B cell (primary cell): ENCODE measurements at regions not wholly inside any gene's neighbourhood (a gene's known extent, or its start where the extent isn't known, plus 50 kb on each side); places are given as distances from the start of the nearest gene placed in this dataset.

Source experiments
- ATAC-seq: fragments of 200-7000 bp; cut with Tn5 transposase; one replicate; pipeline ENCODE4 v1.10.0; 2021; ENCODE audit warnings: low read depth, mild to moderate bottlenecking, moderate number of reproducible peaks, moderate library complexity
- CTCF ChIA-PET: fragments of 350-600 bp; sonication (Branson Sonifier 250); formaldehyde crosslinking; loops from one replicate; lab custom pipeline; 2021; ENCODE audit warnings: antibody characterized with exemption, inconsistent platforms; lab: Charles Lee
- POLR2A ChIA-PET: fragments of 350-600 bp; sonication (Branson Sonifier 250); formaldehyde crosslinking; loops from one replicate; lab custom pipeline; 2021; ENCODE audit warnings: antibody characterized with exemption; lab: Charles Lee
- DNase-seq: peaks from one replicate; pipeline ENCODE4 v3.0.0; 2013
- H2AFZ ChIP-seq: 2 replicates; pipeline ENCODE4 v1.6.1; 2012; ENCODE audit warnings: mild to moderate bottlenecking, low read depth, low read length; ENCODE audit not compliant: insufficient read depth, poor library complexity, severe bottlenecking
- H3K27ac ChIP-seq, 2 donors: 1 replicate in 1 of 2; 2 replicates in 1 of 2; pipeline ENCODE4 v1.5.1; 2012 to 2013; ENCODE audit warnings: low read length in 2 of 2, mild to moderate bottlenecking in 2 of 2, moderate library complexity in 1 of 2
- H3K27me3 ChIP-seq, 4 experiments: fragments of 200-600 bp in 1 of 4; sonication (generic) in 1 of 4; replicated peaks in 1 of 4; 1 replicate in 2 of 4; 2 replicates in 2 of 4; pipeline versions ENCODE4 v1.6.1 to v1.7.0; 2013 to 2016; ENCODE audit warnings: low read length in 3 of 4, mild to moderate bottlenecking in 2 of 4, mixed read lengths in 1 of 4, moderate library complexity in 1 of 4; ENCODE audit not compliant: insufficient read depth in 4 of 4, control insufficient read depth in 3 of 4; ENCODE audit errors: control extremely low read depth in 1 of 4
- H3K36me3 ChIP-seq, 2 experiments: replicated peaks in 1 of 2; 1 replicate in 1 of 2; 2 replicates in 1 of 2; pipeline versions ENCODE4 v1.6.1 to v1.7.1; 2013; ENCODE audit warnings: low read length in 1 of 2; ENCODE audit not compliant: insufficient read depth in 2 of 2, control insufficient read depth in 1 of 2; ENCODE audit errors: control extremely low read depth in 1 of 2, extremely low read depth in 1 of 2
- H3K4me1 ChIP-seq, 2 donors: fragments of 200-600 bp in 1 of 2; sonication (generic) in 1 of 2; 1 replicate in 1 of 2; 2 replicates in 1 of 2; pipeline versions ENCODE4 v1.5.1 to v1.6.1; 2013 to 2017; ENCODE audit warnings: low read length in 2 of 2; ENCODE audit not compliant: control insufficient read depth in 2 of 2, insufficient read depth in 2 of 2
- H3K4me2 ChIP-seq: replicated peaks from 2 replicates; pipeline ENCODE3; 2012; ENCODE audit warnings: mild to moderate bottlenecking, low read depth, low read length; ENCODE audit not compliant: poor library complexity, severe bottlenecking
- H3K4me3 ChIP-seq, 5 experiments: fragments of 200-600 bp in 1 of 5; sonication (generic) in 1 of 5; 1 replicate in 3 of 5; 2 replicates in 2 of 5; pipeline versions ENCODE4 v1.5.1 to v1.7.0; 2011 to 2016; ENCODE audit warnings: low read length in 4 of 5, mild to moderate bottlenecking in 4 of 5, low read depth in 2 of 5, control low read depth in 1 of 5, moderate library complexity in 1 of 5; ENCODE audit not compliant: insufficient read depth in 1 of 5; ENCODE audit errors: control extremely low read depth in 1 of 5, extremely low read depth in 1 of 5
- H3K79me2 ChIP-seq: fragments of 200-600 bp; sonication (generic); one replicate; pipeline ENCODE4 v1.6.0; 2016; ENCODE audit warnings: low read length; ENCODE audit not compliant: control insufficient read depth, insufficient read depth
- H3K9ac ChIP-seq: fragments of 200-600 bp; sonication (generic); 2 replicates; pipeline ENCODE4 v1.6.1; 2017; ENCODE audit warnings: mild to moderate bottlenecking, low read length, moderate library complexity
- H3K9me3 ChIP-seq, 3 donors: one replicate each; pipeline versions ENCODE4 v1.6.1 to v1.7.1; 2013; ENCODE audit warnings: low read length in 2 of 3; ENCODE audit not compliant: control insufficient read depth in 2 of 3, insufficient read depth in 1 of 3; ENCODE audit errors: control extremely low read depth in 1 of 3
- H4K20me1 ChIP-seq: 2 replicates; pipeline ENCODE4 v1.6.0; 2012; ENCODE audit warnings: mild to moderate bottlenecking, low read length; ENCODE audit not compliant: insufficient read depth, control insufficient read depth, poor library complexity, severe bottlenecking
- H3K27ac Mint-ChIP-seq: one replicate; pipeline ENCODE4 v1.8.0; 2021; ENCODE audit warnings: mixed read lengths
- H3K27me3 Mint-ChIP-seq: one replicate; pipeline ENCODE4 v1.8.0; 2021; ENCODE audit warnings: mixed read lengths
- H3K4me1 Mint-ChIP-seq: one replicate; pipeline ENCODE4 v1.8.0; 2021; ENCODE audit warnings: mixed read lengths
- H3K4me3 Mint-ChIP-seq: one replicate; pipeline ENCODE4 v1.8.0; 2021; ENCODE audit warnings: mixed read lengths
- H3K9me3 Mint-ChIP-seq: one replicate; pipeline ENCODE4 v1.8.0; 2022; ENCODE audit warnings: mixed read lengths; ENCODE audit not compliant: insufficient read depth
- EZH2 ChIP-seq: IDR thresholded peaks from 2 replicates; pipeline ENCODE4 v1.6.1; 2012; ENCODE audit warnings: borderline replicate concordance, low read depth, mild to moderate bottlenecking, moderate library complexity, low read length; ENCODE audit not compliant: insufficient read depth, poor library complexity, severe bottlenecking
- WGBS: methylation state at CpG from one replicate; pipeline ENCODE4 v1.1.5; 2013; ENCODE audit warnings: missing lambda C conversion rate; ENCODE audit not compliant: insufficient coverage; 5-methylcytosine and 5-hydroxymethylcytosine counted together
- intact Hi-C: fragments of 100-400 bp; cut with micrococcal nuclease; formaldehyde crosslinking; loops from one replicate; pipeline ENCODE4 v1.10.0; 2022
- TF ChIP-seq, protein P1 (sequence below): fragments of 200-600 bp; IDR thresholded peaks from one replicate; pipeline ENCODE4 v1.8.0; 2022; ENCODE audit warnings: antibody characterized with exemption, mild to moderate bottlenecking

DNA sequence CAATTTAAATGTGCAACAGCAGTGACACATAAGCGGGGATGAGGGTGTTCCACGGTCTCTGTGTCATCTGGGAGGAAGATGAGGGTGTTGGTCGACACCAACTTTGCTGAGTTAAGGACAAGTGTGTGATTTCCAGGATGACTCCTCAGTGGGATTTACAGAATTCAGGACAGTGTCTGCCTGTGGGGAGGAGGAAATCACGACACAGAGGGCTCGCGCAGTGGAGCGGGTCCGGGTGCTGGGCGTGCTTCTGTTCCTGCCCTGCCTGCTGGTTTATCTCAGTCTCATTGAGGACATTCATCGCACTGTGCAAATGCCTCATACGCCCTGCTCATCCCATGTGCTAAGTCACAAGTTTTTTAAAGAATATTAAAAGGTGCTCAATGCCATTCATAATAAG lies 73.7 kb upstream of the ADAMTS2 start:
- Histone ChIP-seq H3K9me3 (no peaks in the 10 kb centered on the region), H3K36me3 (no peaks in the 10 kb centered on the region), H3K79me2 (no peaks in the 10 kb centered on the region), H3K9ac (no peak overlapping the region), H3K27me3 (peaks cover 0 to 4% (median 0%) of the 10 kb centered on the region in 4 experiments), H3K4me1 (no peaks in the 10 kb centered on the region), H3K4me3 (no peak overlapping the region), H3K27ac (no peak overlapping the region), H2AFZ (no peak overlapping the region), H4K20me1 (no peaks in the 10 kb centered on the region), H3K4me2 (no peak overlapping the region)
- intact Hi-C loops: no loop called here
- DNase-seq (no peak), ATAC-seq (no peak)
- CTCF ChIA-PET: no interaction called here
- 90% methylated on average over 6 of the region's 11 CpGs for WGBS
- peaks cover 12% of the 10 kb centered on the region for H3K27me3 Mint-ChIP-seq
- H3K4me3 Mint-ChIP-seq: no peak overlapping the region
- no peaks in the 10 kb centered on the region for H3K4me1 Mint-ChIP-seq
- H3K9me3 Mint-ChIP-seq: no peaks in the 10 kb centered on the region
- H3K27ac Mint-ChIP-seq: no peak overlapping the region
- POLR2A ChIA-PET: no interaction called here
- no peak for TF ChIP-seq EZH2
- TF ChIP-seq, protein P1, sequence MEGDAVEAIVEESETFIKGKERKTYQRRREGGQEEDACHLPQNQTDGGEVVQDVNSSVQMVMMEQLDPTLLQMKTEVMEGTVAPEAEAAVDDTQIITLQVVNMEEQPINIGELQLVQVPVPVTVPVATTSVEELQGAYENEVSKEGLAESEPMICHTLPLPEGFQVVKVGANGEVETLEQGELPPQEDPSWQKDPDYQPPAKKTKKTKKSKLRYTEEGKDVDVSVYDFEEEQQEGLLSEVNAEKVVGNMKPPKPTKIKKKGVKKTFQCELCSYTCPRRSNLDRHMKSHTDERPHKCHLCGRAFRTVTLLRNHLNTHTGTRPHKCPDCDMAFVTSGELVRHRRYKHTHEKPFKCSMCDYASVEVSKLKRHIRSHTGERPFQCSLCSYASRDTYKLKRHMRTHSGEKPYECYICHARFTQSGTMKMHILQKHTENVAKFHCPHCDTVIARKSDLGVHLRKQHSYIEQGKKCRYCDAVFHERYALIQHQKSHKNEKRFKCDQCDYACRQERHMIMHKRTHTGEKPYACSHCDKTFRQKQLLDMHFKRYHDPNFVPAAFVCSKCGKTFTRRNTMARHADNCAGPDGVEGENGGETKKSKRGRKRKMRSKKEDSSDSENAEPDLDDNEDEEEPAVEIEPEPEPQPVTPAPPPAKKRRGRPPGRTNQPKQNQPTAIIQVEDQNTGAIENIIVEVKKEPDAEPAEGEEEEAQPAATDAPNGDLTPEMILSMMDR: no peak

DNA sequence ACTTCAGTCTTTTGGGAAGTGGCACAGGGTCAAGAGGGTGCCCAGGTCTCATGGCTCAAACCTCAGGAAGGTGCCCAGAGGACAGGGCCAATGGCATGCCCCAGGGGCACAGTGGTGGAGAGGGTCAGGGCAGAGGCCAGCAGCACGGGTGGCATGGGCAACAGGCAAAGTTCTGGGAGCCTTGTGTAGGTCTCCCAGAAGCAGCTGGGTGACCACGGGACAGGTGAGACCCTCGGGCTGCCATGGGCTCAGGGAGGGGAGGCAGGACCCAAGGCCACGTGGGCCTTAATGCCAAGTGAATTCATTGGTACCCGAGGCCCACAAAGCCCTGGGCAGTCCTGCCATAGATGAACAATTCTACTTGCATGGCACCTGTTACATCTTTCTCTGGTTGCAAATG lies 72.4 kb upstream of the ADAMTS2 start:
- Mint-ChIP-seq H3K27me3 (peaks cover 12% of the 10 kb centered on the region), H3K4me3 (no peak overlapping the region), H3K4me1 (no peaks in the 10 kb centered on the region), H3K9me3 (no peaks in the 10 kb centered on the region), H3K27ac (no peak overlapping the region)
- Histone ChIP-seq H3K27ac (no peak overlapping the region), H2AFZ (no peak overlapping the region), H3K27me3 (peaks cover 0 to 4% (median 0%) of the 10 kb centered on the region in 4 experiments), H3K9me3 (peaks cover 0 to 3% (median 0%) of the 10 kb centered on the region in 3 donors), H3K4me1 (no peaks in the 10 kb centered on the region), H4K20me1 (no peaks in the 10 kb centered on the region), H3K4me2 (no peak overlapping the region), H3K4me3 (no peak overlapping the region), H3K79me2 (no peaks in the 10 kb centered on the region), H3K36me3 (no peaks in the 10 kb centered on the region), H3K9ac (no peak overlapping the region)
- intact Hi-C loops: no loop called here
- WGBS: 88% methylated on average over 5 of the region's 5 CpGs
- ATAC-seq (no peak), DNase-seq (no peak)
- CTCF ChIA-PET: no interaction called here
- POLR2A ChIA-PET: no interaction called here
- no peak for TF ChIP-seq EZH2
- TF ChIP-seq, protein P1: no peak
